HepG2 (cell line): ENCODE measurements at regions not wholly inside any gene's neighbourhood (a gene's known extent, or its start where the extent isn't known, plus 50 kb on each side); places are given as distances from the start of the nearest gene placed in this dataset.
A peak's percentile ranks its signal among the peaks of the same experiment; 100 is the strongest.

ENCODE experiments used
- ARID3A ChIP-seq: IDR thresholded peaks from 2 replicates; pipeline ENCODE4 v1.6.1; 2012; ENCODE audit warnings: low read depth, low read length, improper control_type of control experiment
- ARID4A ChIP-seq: sonication (generic); formaldehyde crosslinking; IDR thresholded peaks from 2 replicates; pipeline ENCODE4 v1.5.0; 2020; ENCODE audit warnings: mild to moderate bottlenecking, missing genetic modification reagents, borderline replicate concordance
- EP300 ChIP-seq, 3 experiments: sonication (generic) in 1 of 3; formaldehyde crosslinking in 1 of 3; IDR thresholded peaks; 2 replicates each; pipeline versions ENCODE4 v1.5.1 to v1.6.1; 2011 to 2020; ENCODE audit warnings: low read depth in 2 of 3, low read length in 2 of 3, borderline replicate concordance in 1 of 3, improper control_type of control experiment in 1 of 3, mild to moderate bottlenecking in 1 of 3, missing genetic modification reagents in 1 of 3, moderate library complexity in 1 of 3
- GABPB1 ChIP-seq: IDR thresholded peaks from 2 replicates; pipeline ENCODE4 v1.6.1; 2016; ENCODE audit warnings: mild to moderate bottlenecking, missing genetic modification reagents, moderate library complexity, missing compliant biosample characterization
- HOXA9 ChIP-seq: sonication (generic); formaldehyde crosslinking; IDR thresholded peaks from 2 replicates; pipeline ENCODE4 v1.8.1; 2022; ENCODE audit warnings: missing genetic modification reagents, mild to moderate bottlenecking, moderate library complexity, borderline replicate concordance
- KLF15 ChIP-seq: sonication (generic); formaldehyde crosslinking; IDR thresholded peaks from 2 replicates; pipeline ENCODE4 v1.8.1; 2023; ENCODE audit warnings: borderline replicate concordance, mild to moderate bottlenecking, inconsistent platforms, missing genetic modification reagents, mixed read lengths
- LCORL ChIP-seq, 2 experiments: fragments of 450-650 bp in 1 of 2; sonication (generic) in 1 of 2; formaldehyde crosslinking in 1 of 2; IDR thresholded peaks; 2 replicates each; pipeline versions ENCODE4 v1.5.0 to v1.6.1; 2017 to 2020; ENCODE audit warnings: antibody characterized with exemption in 1 of 2, missing genetic modification reagents in 1 of 2
- MAZ ChIP-seq, 2 experiments: sonication (generic) in 1 of 2; formaldehyde crosslinking in 1 of 2; IDR thresholded peaks; 2 replicates each; pipeline versions ENCODE4 v1.5.0 to v1.6.1; 2012 to 2020; ENCODE audit warnings: low read depth in 2 of 2, mild to moderate bottlenecking in 2 of 2, borderline replicate concordance in 1 of 2, improper control_type of control experiment in 1 of 2, low read length in 1 of 2, missing genetic modification reagents in 1 of 2, moderate library complexity in 1 of 2
- SETDB1 ChIP-seq: sonication (generic); formaldehyde crosslinking; IDR thresholded peaks from 2 replicates; pipeline ENCODE4 v1.5.1; 2020; ENCODE audit warnings: missing genetic modification reagents, mild to moderate bottlenecking, borderline replicate concordance
- TCF12 ChIP-seq, 2 experiments: fragments of 450-650 bp in 1 of 2; sonication (generic) in 1 of 2; formaldehyde crosslinking in 1 of 2; IDR thresholded peaks; 2 replicates each; pipeline versions ENCODE4 v1.6.1 to v1.8.0; 2017 to 2022; ENCODE audit warnings: antibody characterized with exemption in 1 of 2, mild to moderate bottlenecking in 1 of 2, missing genetic modification reagents in 1 of 2, moderate library complexity in 1 of 2
- THAP11 ChIP-seq: IDR thresholded peaks from 2 replicates; pipeline ENCODE4 v1.6.1; 2016; ENCODE audit warnings: missing biosample characterization, missing genetic modification reagents
- ZBTB20 ChIP-seq: sonication (generic); formaldehyde crosslinking; IDR thresholded peaks from 2 replicates; pipeline ENCODE4 v1.8.1; 2023; ENCODE audit warnings: missing genetic modification reagents, low read depth, mild to moderate bottlenecking, borderline replicate concordance
- ZFP90 ChIP-seq: sonication (generic); formaldehyde crosslinking; IDR thresholded peaks from 2 replicates; pipeline ENCODE4 v1.8.0; 2022; ENCODE audit warnings: missing genetic modification reagents, mild to moderate bottlenecking, inconsistent platforms, borderline replicate concordance
- ZMYM2 ChIP-seq: sonication (generic); formaldehyde crosslinking; IDR thresholded peaks from 2 replicates; pipeline ENCODE4 v1.8.0; 2022; ENCODE audit warnings: mild to moderate bottlenecking, missing genetic modification reagents
- ZNF136 ChIP-seq: sonication (generic); formaldehyde crosslinking; IDR thresholded peaks from 2 replicates; pipeline ENCODE4 v1.8.1; 2022; ENCODE audit warnings: low read depth, mild to moderate bottlenecking, moderate library complexity, missing genetic modification reagents
- ZNF230 ChIP-seq: sonication (generic); formaldehyde crosslinking; IDR thresholded peaks from 2 replicates; pipeline ENCODE4 v1.4.0; 2020; ENCODE audit warnings: mild to moderate bottlenecking, missing genetic modification reagents
- ZNF264 ChIP-seq: sonication (generic); formaldehyde crosslinking; IDR thresholded peaks from 2 replicates; pipeline ENCODE4 v1.4.0; 2020; ENCODE audit warnings: missing genetic modification reagents
- ZNF605 ChIP-seq: sonication (generic); formaldehyde crosslinking; IDR thresholded peaks from 2 replicates; pipeline ENCODE4 v1.8.0; 2022; ENCODE audit warnings: mild to moderate bottlenecking, missing genetic modification reagents
- ZNF607 ChIP-seq: sonication (generic); formaldehyde crosslinking; IDR thresholded peaks from 2 replicates; pipeline ENCODE4 v1.5.1; 2020; ENCODE audit warnings: missing genetic modification reagents, mild to moderate bottlenecking, borderline replicate concordance
- ZNF839 ChIP-seq: sonication (generic); formaldehyde crosslinking; IDR thresholded peaks from 2 replicates; pipeline ENCODE4 v1.4.0; 2020; ENCODE audit warnings: missing genetic modification reagents, mild to moderate bottlenecking, borderline replicate concordance
- ZSCAN21 ChIP-seq: sonication (generic); formaldehyde crosslinking; IDR thresholded peaks from 2 replicates; pipeline ENCODE4 v1.8.0; 2022; ENCODE audit warnings: mild to moderate bottlenecking, missing genetic modification reagents, moderate library complexity, borderline replicate concordance

- peak; percentile 77; the same call in 1 of the 2 replicates for TF ChIP-seq ZBTB20 (CRISPR knock-in tag)
- peak; percentile 72; the same call in 1 of the 2 replicates for TF ChIP-seq ZNF230 (CRISPR knock-in tag)
- TF ChIP-seq ZNF605 (CRISPR knock-in tag) = 0 out of 2 replicates have a peak, but pooled peaks have one; percentile 57
- TF ChIP-seq ZNF839 (CRISPR knock-in tag) = no peak
- TF ChIP-seq TCF12 (IDR thresholded peaks at IDR 0.05) = no peak
- 0 out of 2 replicates have a peak, but pooled peaks have one; percentile 46 for TF ChIP-seq TCF12 (CRISPR knock-in tag; IDR thresholded peaks at IDR 0.05)
- peak; percentile 59; the same call in 1 of the 2 replicates for TF ChIP-seq ZFP90 (CRISPR knock-in tag)
- peak; percentile 52; the same call in 1 of the 2 replicates for TF ChIP-seq THAP11
- no peak for TF ChIP-seq KLF15
- TF ChIP-seq ARID3A = peak; percentile 95
- TF ChIP-seq ZMYM2 = peak; percentile 41; the same call in 1 of the 2 replicates
- TF ChIP-seq SETDB1 (CRISPR knock-in tag) = no peak
- TF ChIP-seq HOXA9 (CRISPR knock-in tag) = no peak
- no peak for TF ChIP-seq MAZ (IDR thresholded peaks at IDR 0.05; ENCODE audit: borderline replicate concordance, low read depth, low read length)
- 0 out of 2 replicates have a peak, but pooled peaks have one; percentile 32 for TF ChIP-seq MAZ (CRISPR knock-in tag; IDR thresholded peaks at IDR 0.05; ENCODE audit: low read depth)
- TF ChIP-seq ARID4A (CRISPR knock-in tag) = no peak
- peak; percentile 76 for TF ChIP-seq ZNF264 (CRISPR knock-in tag)
- TF ChIP-seq GABPB1 = no peak
- 0 out of 2 replicates have a peak, but pooled peaks have one; percentile 68 for TF ChIP-seq ZSCAN21 (CRISPR knock-in tag)
- no peak for TF ChIP-seq LCORL (IDR thresholded peaks at IDR 0.05)
- TF ChIP-seq LCORL (CRISPR knock-in tag; IDR thresholded peaks at IDR 0.05) = peak; percentile 96
- peak; percentile 81; the same call in 1 of the 2 replicates for TF ChIP-seq ZNF607
- peak in 1 of 2 experiments; percentile 84; a peak in 2 of 4 replicates for TF ChIP-seq EP300 (IDR thresholded peaks at IDR 0.05; ENCODE audit: low read depth in 2 of 2, low read length in 2 of 2)
- peak; percentile 54 for TF ChIP-seq EP300 (CRISPR knock-in tag; IDR thresholded peaks at IDR 0.05; ENCODE audit: borderline replicate concordance)
- TF ChIP-seq ZNF136 (CRISPR knock-in tag) = 0 out of 2 replicates have a peak, but pooled peaks have one; percentile 33
Observed at GRCh38 chr20:52031563-52032303, 159.8 kb downstream of the ZFP64 start (continued).
